COLO668 (cell line): ENCODE measurements at regions not wholly inside any gene's neighbourhood (a gene's known extent, or its start where the extent isn't known, plus 50 kb on each side); places are given as distances from the start of the nearest gene placed in this dataset.

Experiments used
- DNase-seq: peaks from one replicate; lab custom pipeline; 2025; ENCODE audit not compliant: unreplicated experiment; lab: John Stamatoyannopoulos, UW

GRCh38 chr9:86660146-86660943 lies 287.0 kb downstream of the GAS1 start:
- DNase-seq = no peak

DNA sequence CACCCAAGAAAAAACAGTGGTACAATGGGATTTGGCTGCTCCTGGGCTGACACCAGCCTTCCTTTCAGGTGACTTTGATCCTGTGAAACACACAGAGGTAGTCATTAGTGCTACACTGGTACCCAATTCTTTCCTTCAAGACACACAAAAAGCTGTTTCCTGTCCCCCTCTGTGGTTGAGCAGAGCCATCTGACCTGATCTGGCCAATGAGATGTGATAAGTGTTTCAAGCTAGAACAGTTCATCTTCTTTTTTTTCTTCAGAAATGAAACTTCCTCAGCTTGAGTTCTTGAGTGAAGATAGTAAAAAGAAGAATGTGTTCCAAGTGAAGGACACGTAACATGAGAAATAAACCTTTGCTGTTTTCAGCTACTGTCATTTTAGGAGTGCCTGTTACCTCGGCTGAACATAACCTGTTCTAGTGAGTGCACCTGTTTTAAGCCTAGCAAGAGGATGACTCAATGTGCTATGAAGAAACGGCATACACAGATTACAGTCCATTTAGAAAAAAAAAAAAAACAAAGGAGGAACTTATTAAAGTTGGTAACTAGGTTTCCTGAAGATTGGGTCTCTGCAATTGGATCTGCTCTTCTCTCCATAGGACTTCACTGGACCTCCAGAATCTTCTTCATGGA lies 287.8 kb downstream of the GAS1 start:
- no peak for DNase-seq

DNA sequence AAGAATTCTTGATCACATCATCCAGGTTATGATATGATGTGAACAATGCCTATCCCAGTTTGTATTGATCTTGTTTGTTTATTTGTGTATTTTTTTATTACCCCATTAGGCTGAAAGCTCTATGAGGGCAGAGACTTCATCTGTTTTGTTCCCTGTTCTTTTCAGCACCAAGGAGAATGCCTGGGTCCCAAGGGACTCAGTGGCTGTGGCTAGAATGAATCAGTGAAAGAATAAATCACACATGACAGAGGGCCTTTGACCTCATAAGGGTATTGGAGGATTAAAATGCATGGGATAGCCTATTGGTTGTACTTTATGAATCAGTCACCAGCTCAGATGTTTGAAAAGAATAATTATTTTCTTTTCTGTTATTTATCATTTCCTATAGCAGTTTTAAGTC lies 292.2 kb downstream of the GAS1 start:
- no peak for DNase-seq

DNA sequence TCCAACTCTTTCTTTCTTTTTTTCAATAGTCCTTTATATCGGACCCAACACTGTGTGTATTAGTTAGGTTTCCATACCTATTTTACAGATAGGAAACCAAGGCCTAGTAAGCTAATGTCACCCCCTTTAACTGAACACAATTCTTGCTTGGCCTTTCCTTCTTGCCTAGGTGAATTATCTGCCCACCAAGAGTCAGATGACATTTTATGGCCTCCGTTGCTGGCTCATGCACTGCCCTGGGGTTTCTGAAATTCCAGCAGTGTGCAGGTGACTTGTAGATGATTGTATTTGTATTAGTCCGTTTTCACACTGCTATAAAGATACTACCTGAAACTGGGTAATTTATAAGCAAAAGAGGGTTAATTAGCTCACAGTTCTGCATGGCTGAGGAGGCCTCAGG lies 293.8 kb downstream of the GAS1 start:
- DNase-seq = no peak

DNA sequence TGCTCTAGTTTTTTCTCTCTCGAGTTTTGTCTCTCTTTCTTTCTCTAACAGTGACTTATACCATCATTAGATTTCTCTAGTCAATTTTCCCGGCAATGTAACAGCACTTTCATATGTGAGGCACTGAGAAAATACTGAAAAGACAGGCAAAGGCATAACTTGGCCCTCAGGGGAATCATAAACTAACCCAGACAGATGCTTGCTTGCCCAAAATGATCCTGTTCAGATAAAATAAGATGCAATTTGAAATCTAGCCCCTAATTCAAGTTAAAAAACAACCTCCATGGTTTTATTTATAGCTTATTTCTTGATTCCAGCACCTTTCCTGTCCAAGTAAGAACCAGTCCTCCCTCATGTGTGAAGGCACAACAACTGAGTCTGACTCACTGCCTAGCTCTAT lies 294.6 kb downstream of the GAS1 start:
- no peak for DNase-seq

DNA sequence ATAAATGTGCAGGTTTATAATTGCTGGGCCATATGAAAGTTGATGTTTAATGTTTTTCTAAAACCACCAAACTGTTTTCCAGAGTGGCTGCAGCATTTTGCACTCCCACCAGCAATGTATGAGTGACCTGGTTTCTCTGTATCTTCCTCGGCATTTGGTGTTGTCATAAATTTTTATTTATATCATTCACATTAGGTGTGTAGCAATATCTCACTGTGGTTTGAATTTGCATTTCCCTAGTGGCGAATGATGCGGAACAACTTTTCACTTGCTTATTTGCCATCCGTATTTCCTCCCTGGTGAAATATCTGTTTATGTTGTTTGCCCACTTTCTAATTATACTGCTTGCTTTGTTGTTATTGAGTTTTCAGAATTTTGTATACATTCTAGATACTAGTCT lies 295.7 kb upstream of the TUT7 start:
- DNase-seq = no peak

DNA sequence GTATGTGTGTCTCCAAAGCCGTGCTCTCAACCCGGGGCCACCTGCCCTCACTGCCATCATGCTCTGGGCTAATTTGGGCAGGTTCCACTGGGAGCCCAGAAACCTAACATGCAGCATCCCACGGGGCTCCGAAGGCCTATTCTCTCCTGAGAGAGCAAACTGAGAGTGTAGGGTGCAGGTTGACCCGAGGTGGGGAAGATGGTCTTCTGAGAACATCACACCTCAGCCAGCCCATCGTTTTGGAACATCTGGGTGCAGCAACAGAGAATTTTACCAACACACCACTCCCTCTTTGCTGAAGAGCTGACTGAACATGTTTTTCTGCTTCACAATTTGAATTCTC lies 294.6 kb upstream of the TUT7 start:
- DNase-seq = no peak

GRCh38 chr9:86648156-86648827 lies 294.1 kb upstream of the TUT7 start:
- DNase-seq = no peak

GRCh38 chr9:86645303-86645702 lies 291.1 kb upstream of the TUT7 start:
- DNase-seq = no peak

- DNase-seq = no peak
Observed at GRCh38 chr9:86644675-86645034, 290.4 kb upstream of the TUT7 start.

- DNase-seq = no peak
Observed at GRCh38 chr9:86643946-86644674, 289.9 kb upstream of the TUT7 start.

DNA sequence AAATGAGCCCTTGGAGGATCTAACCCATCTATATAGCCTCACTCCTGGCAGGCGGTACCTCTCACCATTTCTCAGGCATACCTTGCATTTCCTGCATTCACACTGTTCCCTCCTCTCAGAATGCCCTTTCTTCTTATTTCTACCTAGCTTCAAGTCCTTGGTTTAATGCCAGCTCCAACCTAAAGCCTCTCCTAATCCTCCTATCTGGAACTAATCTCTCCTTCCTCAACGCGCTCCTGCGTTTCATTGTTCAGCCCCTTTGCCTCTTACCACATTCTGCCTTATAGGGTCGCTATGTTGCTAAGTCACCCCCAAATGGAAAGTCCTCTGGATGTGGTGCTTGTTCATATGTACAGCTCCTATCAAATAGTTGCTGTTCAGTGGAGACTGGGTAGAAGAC lies 288.5 kb upstream of the TUT7 start:
- DNase-seq = no peak

DNA sequence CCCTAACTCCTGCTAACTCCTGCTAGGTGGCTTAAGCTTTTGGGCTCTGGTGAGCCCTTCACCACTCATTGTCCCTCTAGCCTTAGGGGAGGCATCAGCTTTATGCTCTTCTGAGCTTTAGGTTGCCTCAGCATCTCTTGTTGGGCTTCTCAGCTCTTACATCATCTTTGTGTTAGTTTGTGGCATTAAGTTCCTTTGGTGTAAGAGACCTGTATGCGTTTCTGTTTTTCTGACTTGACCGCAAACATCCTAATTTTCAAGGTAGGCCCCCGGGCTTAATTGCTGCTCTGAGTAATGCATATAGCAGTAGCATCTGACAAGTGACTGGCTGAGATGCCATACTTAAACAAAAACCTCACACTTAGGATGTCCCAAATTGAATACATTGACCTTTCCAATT lies 287.8 kb upstream of the TUT7 start:
- no peak for DNase-seq

- no peak for DNase-seq
Observed at GRCh38 chr9:86639899-86640379, 285.7 kb upstream of the TUT7 start.

GRCh38 chr9:86639287-86639686 lies 285.1 kb upstream of the TUT7 start:
- DNase-seq = no peak

GRCh38 chr9:86638109-86638508 lies 283.9 kb upstream of the TUT7 start:
- DNase-seq = no peak

- no peak for DNase-seq
Observed at GRCh38 chr9:86637515-86637914, 283.3 kb upstream of the TUT7 start.

DNA sequence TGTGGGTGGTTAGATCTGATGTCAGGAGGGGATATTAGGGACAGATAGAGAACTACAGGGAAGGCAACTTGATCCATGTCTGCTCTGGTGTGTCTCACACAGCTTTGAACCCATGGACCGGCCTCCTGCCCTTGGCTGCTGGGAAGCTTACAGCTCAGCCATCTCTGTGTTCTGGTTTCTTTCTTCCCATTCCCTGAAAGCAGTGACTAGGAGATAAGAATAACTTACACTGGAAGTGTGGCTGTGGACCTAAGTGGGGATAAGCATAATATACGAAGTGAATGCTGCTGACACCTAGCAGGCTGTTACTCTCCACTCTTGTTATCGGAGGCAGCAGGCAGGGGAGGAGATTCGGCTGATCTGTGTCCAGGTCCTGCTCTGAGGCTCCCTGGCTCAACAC lies 282.3 kb upstream of the TUT7 start:
- DNase-seq = no peak

GRCh38 chr9:86636038-86636437 lies 281.8 kb upstream of the TUT7 start:
- DNase-seq = no peak

DNA sequence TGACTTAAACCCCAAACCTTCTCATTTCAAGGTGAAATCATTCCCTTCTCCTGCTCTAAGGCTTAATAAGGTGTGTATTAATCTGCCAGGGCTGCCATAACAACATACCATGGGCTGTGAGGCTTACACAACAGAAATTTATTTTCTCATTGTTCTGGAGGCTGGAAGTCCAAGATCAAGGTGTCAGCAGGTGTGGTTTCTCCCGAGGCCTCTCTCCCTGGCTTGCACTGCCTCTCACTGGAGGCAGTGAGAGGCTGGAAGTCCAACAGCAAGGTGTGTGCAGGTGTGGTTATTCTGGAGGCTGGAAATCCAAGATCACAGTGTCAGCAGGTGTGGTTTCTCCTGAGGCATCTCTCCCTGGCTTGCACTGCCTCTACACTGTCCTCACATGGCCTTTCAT lies 280.3 kb upstream of the TUT7 start:
- no peak for DNase-seq

DNA sequence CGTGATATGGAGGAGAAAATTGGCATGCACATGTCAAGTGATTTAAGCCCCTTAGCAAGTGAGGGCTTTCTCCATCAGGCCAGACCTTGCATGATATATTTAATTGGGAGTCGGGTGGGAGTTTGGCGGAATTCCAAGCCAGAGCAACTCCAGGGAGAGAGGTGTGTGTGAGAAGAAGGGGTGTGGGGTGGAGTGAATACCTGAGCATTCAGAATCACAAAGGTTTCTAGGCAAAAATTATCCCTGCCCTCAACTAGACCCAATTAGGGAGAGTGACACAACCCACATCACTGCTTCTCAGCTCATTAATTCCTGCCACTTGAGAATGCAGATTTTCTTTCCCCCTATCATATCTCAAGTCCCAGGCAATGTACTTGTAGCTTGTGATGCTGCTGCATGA lies 279.7 kb upstream of the TUT7 start:
- no peak for DNase-seq

DNA sequence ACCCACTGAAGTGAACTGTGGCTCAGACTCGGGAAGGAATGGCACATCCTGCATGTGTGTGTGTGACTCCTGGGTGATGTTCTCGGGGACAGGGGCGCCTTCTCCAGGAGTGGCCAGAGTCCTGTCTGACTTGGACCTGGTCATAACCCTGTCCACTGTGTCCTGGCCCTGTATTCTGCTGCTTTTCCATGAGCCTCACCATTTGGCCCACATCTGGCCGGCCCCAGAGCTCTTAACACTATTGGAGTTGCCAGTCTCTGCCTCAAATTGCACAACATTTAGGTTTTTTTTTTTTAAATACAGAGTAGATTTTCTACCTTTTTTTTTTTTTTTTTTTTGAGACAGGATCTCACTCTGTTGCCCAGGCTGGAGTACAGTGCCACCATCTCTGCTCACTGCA lies 278.3 kb upstream of the TUT7 start:
- DNase-seq = no peak
